IMR-90 (cell line): ENCODE measurements at regions not wholly inside any gene's neighbourhood (a gene's known extent, or its start where the extent isn't known, plus 50 kb on each side); places are given as distances from the start of the nearest gene placed in this dataset.
A peak's percentile ranks its signal among the peaks of the same experiment; 100 is the strongest.

ENCODE experiments used
- ATAC-seq: fragments of 200-7000 bp; cut with Tn5 transposase; 2 replicates; pipeline ENCODE4 v1.9.1; 2020; ENCODE audit warnings: low read depth, mild to moderate bottlenecking, moderate library complexity
- BruUV-seq: library from RNA; stranded (reverse); fragments of 400-500 nt; replicated peaks from 2 replicates; lab custom pipeline; 2021; lab: Mats Ljungman, UMichigan
- CTCF ChIA-PET: fragments of 300-600 bp; formaldehyde crosslinking; extraction: SDS; loops from one replicate; lab custom pipeline; 2021; ENCODE audit warnings: antibody characterized with exemption; lab: Yijun Ruan, JAX
- POLR2A ChIA-PET: fragments of 300-600 bp; sonication (Branson Sonifier 250); formaldehyde crosslinking; loops from one replicate; lab custom pipeline; 2022; ENCODE audit warnings: antibody characterized with exemption; ENCODE audit not compliant: unreplicated experiment; lab: Charles Lee
- DNase-seq: peaks from one replicate; pipeline ENCODE4 v3.0.0; 2013
- H2AFZ ChIP-seq: replicated peaks from 2 replicates; pipeline ENCODE3; 2013; ENCODE audit warnings: low read length, mild to moderate bottlenecking; ENCODE audit not compliant: poor library complexity
- H2AK5ac ChIP-seq: 2 replicates; pipeline ENCODE4 v1.6.1; 2013; ENCODE audit warnings: low read depth, low read length, inconsistent platforms
- H2AK9ac ChIP-seq: replicated peaks from 2 replicates; pipeline ENCODE3; 2013; ENCODE audit warnings: mild to moderate bottlenecking, low read depth, low read length, moderate library complexity; ENCODE audit not compliant: poor library complexity
- H2BK120ac ChIP-seq: 2 replicates; pipeline ENCODE4 v1.6.1; 2013; ENCODE audit warnings: low read depth, low read length, inconsistent platforms
- H2BK15ac ChIP-seq: 3 replicates; pipeline ENCODE4 v1.6.1; 2013; ENCODE audit warnings: low read depth, low read length, inconsistent platforms
- H2BK20ac ChIP-seq: 2 replicates; pipeline ENCODE4 v1.6.1; 2013; ENCODE audit warnings: low read depth, mild to moderate bottlenecking, inconsistent platforms, low read length, moderate library complexity
- H2BK5ac ChIP-seq: 2 replicates; pipeline ENCODE4 v1.6.1; 2013; ENCODE audit warnings: mild to moderate bottlenecking, low read depth, low read length, inconsistent platforms; ENCODE audit not compliant: poor library complexity, severe bottlenecking
- H3K14ac ChIP-seq: replicated peaks from 2 replicates; pipeline ENCODE4 v1.6.1; 2013; ENCODE audit warnings: low read depth, low read length, inconsistent platforms
- H3K18ac ChIP-seq: 2 replicates; pipeline ENCODE4 v1.6.1; 2013; ENCODE audit warnings: low read depth, low read length, control low read depth
- H3K23ac ChIP-seq: 2 replicates; pipeline ENCODE4 v1.6.1; 2013; ENCODE audit warnings: low read depth, low read length, inconsistent platforms
- H3K27ac ChIP-seq: 2 replicates; pipeline ENCODE4 v1.5.1; 2013; ENCODE audit warnings: mild to moderate bottlenecking, control low read depth, low read length; ENCODE audit not compliant: insufficient read depth
- H3K27me3 ChIP-seq: 2 replicates; pipeline ENCODE4 v1.6.1; 2013; ENCODE audit warnings: low read length; ENCODE audit not compliant: control insufficient read depth, insufficient read depth
- H3K36me3 ChIP-seq: 2 replicates; pipeline ENCODE4 v1.6.1; 2013; ENCODE audit warnings: low read length, mixed read lengths; ENCODE audit not compliant: control insufficient read depth, insufficient read depth
- H3K4ac ChIP-seq: 2 replicates; pipeline ENCODE4 v1.6.1; 2013; ENCODE audit warnings: low read depth, low read length, inconsistent platforms
- H3K4me1 ChIP-seq: 2 replicates; pipeline ENCODE4 v1.6.1; 2013; ENCODE audit warnings: low read length, mixed read lengths; ENCODE audit not compliant: control insufficient read depth, insufficient read depth
- H3K4me2 ChIP-seq: 2 replicates; pipeline ENCODE4 v1.6.1; 2013; ENCODE audit warnings: low read depth, mild to moderate bottlenecking, control low read depth, low read length, moderate library complexity
- H3K4me3 ChIP-seq: 2 replicates; pipeline ENCODE4 v1.5.1; 2013; ENCODE audit warnings: low read depth, mild to moderate bottlenecking, control low read depth, low read length, moderate library complexity; ENCODE audit not compliant: insufficient read depth
- H3K56ac ChIP-seq: 2 replicates; pipeline ENCODE4 v1.6.1; 2013; ENCODE audit warnings: low read length, inconsistent platforms; ENCODE audit not compliant: insufficient read depth; ENCODE audit errors: extremely low read depth
- H3K79me1 ChIP-seq, 2 experiments: 2 replicates each; pipeline ENCODE4 v1.6.1; 2013; ENCODE audit warnings: low read length in 2 of 2, inconsistent platforms in 1 of 2, low read depth in 1 of 2
- H3K9ac ChIP-seq: 2 replicates; pipeline ENCODE4 v1.6.1; 2013; ENCODE audit warnings: low read depth, low read length, control low read depth
- H3K9me1 ChIP-seq: 2 replicates; pipeline ENCODE4 v1.6.1; 2013; ENCODE audit warnings: low read length, inconsistent platforms; ENCODE audit not compliant: insufficient read depth
- H3K9me3 ChIP-seq: 2 replicates; pipeline ENCODE4 v1.6.1; 2013; ENCODE audit warnings: low read length; ENCODE audit not compliant: control insufficient read depth, insufficient read depth
- H4K20me1 ChIP-seq: 2 replicates; pipeline ENCODE4 v1.6.1; 2013; ENCODE audit warnings: low read length, inconsistent platforms; ENCODE audit not compliant: insufficient read depth
- H4K5ac ChIP-seq: 2 replicates; pipeline ENCODE4 v1.6.1; 2013; ENCODE audit warnings: mild to moderate bottlenecking, low read depth, low read length, control low read depth
- H4K8ac ChIP-seq, 2 experiments: 2 replicates each; pipeline ENCODE4 v1.6.1; 2013; ENCODE audit warnings: low read depth in 2 of 2, low read length in 2 of 2, control low read depth in 1 of 2, inconsistent platforms in 1 of 2
- H4K91ac ChIP-seq: 2 replicates; pipeline ENCODE4 v1.6.1; 2013; ENCODE audit warnings: low read depth, low read length, inconsistent platforms; ENCODE audit not compliant: insufficient read depth
- BHLHE40 ChIP-seq: fragments of 150-350 bp; IDR thresholded peaks from 2 replicates; pipeline ENCODE4 v1.6.1; 2016; ENCODE audit warnings: mild to moderate bottlenecking, low read depth, low read length
- FOS ChIP-seq: fragments of 150-350 bp; IDR thresholded peaks from 2 replicates; pipeline ENCODE4 v1.6.1; 2016; ENCODE audit warnings: low read depth, low read length
- MAFK ChIP-seq: IDR thresholded peaks from 2 replicates; pipeline ENCODE4 v1.6.1; 2012; ENCODE audit warnings: low read depth, low read length, improper control_type of control experiment
- MAZ ChIP-seq: IDR thresholded peaks from 2 replicates; pipeline ENCODE4 v1.6.1; 2012; ENCODE audit warnings: low read depth, mild to moderate bottlenecking, low read length, improper control_type of control experiment, moderate library complexity, borderline replicate concordance
- POLR2A ChIP-seq: IDR thresholded peaks from 2 replicates; pipeline ENCODE4 v1.6.1; 2012; ENCODE audit warnings: mild to moderate bottlenecking, low read depth, low read length
- RAD21 ChIP-seq: IDR thresholded peaks from 2 replicates; pipeline ENCODE4 v1.6.1; 2012; ENCODE audit warnings: low read length, improper control_type of control experiment
- RCOR1 ChIP-seq: IDR thresholded peaks from 2 replicates; pipeline ENCODE4 v1.6.1; 2012; ENCODE audit warnings: mild to moderate bottlenecking, low read length, improper control_type of control experiment; ENCODE audit not compliant: insufficient replicate concordance
- RFX5 ChIP-seq: IDR thresholded peaks from 2 replicates; pipeline ENCODE4 v1.8.0; 2012; ENCODE audit warnings: low read depth, mild to moderate bottlenecking, low read length, moderate library complexity
- SMC3 ChIP-seq: fragments of 150-350 bp; IDR thresholded peaks from 2 replicates; pipeline ENCODE4 v1.6.1; 2016; ENCODE audit warnings: low read depth, mild to moderate bottlenecking, antibody characterized with exemption, low read length, moderate library complexity
- whole genome bisulfite sequencing, 2 experiments: methylation state at CpG; one replicate each; pipeline versions ENCODE4 v1.1.5 to v1.1.7; 2013; ENCODE audit warnings: missing lambda C conversion rate in 2 of 2; ENCODE audit not compliant: insufficient read length in 1 of 2; ENCODE audit errors: extremely low coverage in 2 of 2; 5-methylcytosine and 5-hydroxymethylcytosine counted together
- dilution Hi-C: fragments of 300-500 bp; cut with HindIII; formaldehyde crosslinking; loops from one replicate; pipeline ENCODE4 v1.14.3; 2018; ENCODE audit warnings: low sequenced_read_pairs; ENCODE audit not compliant: unreplicated experiment
- in situ Hi-C: fragments of 300-500 bp; cut with MboI; formaldehyde crosslinking; loops from 3 replicates; pipeline ENCODE4 v1.14.3; 2019; ENCODE audit warnings: low sequenced_read_pairs, inconsistent platforms, mixed read lengths
- intact Hi-C: fragments of 100-400 bp; cut with micrococcal nuclease; formaldehyde crosslinking; loops from 2 replicates; pipeline ENCODE4 v1.10.0; 2022
- TF ChIP-seq, protein P1 (sequence below): fragments of 150-350 bp; IDR thresholded peaks from 2 replicates; pipeline ENCODE4 v1.6.1; 2017; ENCODE audit warnings: mild to moderate bottlenecking, antibody characterized with exemption, low read length, low read depth
- TF ChIP-seq, protein P2 (sequence below): fragments of 150-350 bp; IDR thresholded peaks from 2 replicates; pipeline ENCODE4 v1.6.1; 2016; ENCODE audit warnings: low read depth, mild to moderate bottlenecking, low read length, moderate library complexity, borderline replicate concordance

DNA sequence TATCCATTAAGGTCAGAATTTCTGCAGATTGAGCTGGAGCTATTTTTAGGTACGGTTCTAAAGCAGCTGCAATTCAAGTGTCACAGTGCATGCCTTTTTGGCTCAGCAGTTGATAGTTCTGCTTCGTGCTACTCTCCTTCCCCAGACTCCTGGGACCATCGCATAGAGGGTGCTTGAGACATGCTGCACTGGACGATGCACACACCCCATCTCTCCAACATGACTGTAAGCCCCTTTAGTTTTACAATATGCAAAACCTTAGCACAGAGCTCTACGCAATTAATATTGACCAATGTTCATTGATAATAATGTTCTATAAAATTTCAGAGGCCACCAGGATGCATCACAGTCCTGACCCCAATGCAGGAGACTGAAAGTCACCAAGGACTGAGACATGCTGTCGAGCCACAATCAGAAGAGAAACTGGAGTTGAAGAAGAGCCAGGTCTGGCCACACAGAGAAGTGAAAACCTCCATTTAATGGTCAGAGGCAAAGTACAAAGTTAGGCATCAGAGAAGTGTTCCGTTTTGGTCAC is 120.9 kb upstream of the ZC3H12C start:
- peaks cover 3% of the 10 kb centered on the region; the same call in 1 of the 2 replicates for H3K4me1 ChIP-seq
- no peak overlapping the region for H3K18ac ChIP-seq
- DNase-seq (peak; percentile 9), ATAC-seq (no peak)
- H4K20me1 ChIP-seq: no peaks in the 10 kb centered on the region
- dilution Hi-C loops (no loop called here), intact Hi-C loops (no loop called here), in situ Hi-C loops (loop anchor here (25.0 kb wide), 1 partner anchor 215 kb away; no protein-coding TSS in a partner anchor)
- no peak overlapping the region for H3K9ac ChIP-seq
- peak overlapping the region; percentile 9; the same call in 1 of the 2 replicates for H2BK20ac ChIP-seq
- no peak overlapping the region; the same call in 1 of the 2 replicates for H2BK120ac ChIP-seq
- no peak overlapping the region for H3K4me2 ChIP-seq
- no peaks in the 10 kb centered on the region for H3K27me3 ChIP-seq
- H2AK5ac ChIP-seq: no peak overlapping the region; the same call in 1 of the 2 replicates
- no peaks in the 10 kb centered on the region for H3K9me1 ChIP-seq
- BruUV-seq: no TSS peak
- no peaks in the 10 kb centered on the region for H3K9me3 ChIP-seq
- ChIA-PET CTCF (no interaction called here), POLR2A (no interaction called here)
- no peak overlapping the region for H3K56ac ChIP-seq
- H3K23ac ChIP-seq: no peak overlapping the region
- TF ChIP-seq RAD21: no peak
- TF ChIP-seq, protein P1, sequence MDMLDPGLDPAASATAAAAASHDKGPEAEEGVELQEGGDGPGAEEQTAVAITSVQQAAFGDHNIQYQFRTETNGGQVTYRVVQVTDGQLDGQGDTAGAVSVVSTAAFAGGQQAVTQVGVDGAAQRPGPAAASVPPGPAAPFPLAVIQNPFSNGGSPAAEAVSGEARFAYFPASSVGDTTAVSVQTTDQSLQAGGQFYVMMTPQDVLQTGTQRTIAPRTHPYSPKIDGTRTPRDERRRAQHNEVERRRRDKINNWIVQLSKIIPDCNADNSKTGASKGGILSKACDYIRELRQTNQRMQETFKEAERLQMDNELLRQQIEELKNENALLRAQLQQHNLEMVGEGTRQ: no peak
- TF ChIP-seq FOS: no peak
- TF ChIP-seq BHLHE40: no peak
- no peak for TF ChIP-seq MAFK
- TF ChIP-seq RFX5: no peak
- TF ChIP-seq SMC3: no peak
- TF ChIP-seq POLR2A: no peak
- TF ChIP-seq, protein P2, sequence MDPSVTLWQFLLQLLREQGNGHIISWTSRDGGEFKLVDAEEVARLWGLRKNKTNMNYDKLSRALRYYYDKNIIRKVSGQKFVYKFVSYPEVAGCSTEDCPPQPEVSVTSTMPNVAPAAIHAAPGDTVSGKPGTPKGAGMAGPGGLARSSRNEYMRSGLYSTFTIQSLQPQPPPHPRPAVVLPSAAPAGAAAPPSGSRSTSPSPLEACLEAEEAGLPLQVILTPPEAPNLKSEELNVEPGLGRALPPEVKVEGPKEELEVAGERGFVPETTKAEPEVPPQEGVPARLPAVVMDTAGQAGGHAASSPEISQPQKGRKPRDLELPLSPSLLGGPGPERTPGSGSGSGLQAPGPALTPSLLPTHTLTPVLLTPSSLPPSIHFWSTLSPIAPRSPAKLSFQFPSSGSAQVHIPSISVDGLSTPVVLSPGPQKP: no peak
- TF ChIP-seq MAZ: no peak
- TF ChIP-seq RCOR1: no peak
- 0 out of 2 replicates have a peak overlapping the region, but pooled peaks have one; percentile 0 for H3K14ac ChIP-seq
- H4K8ac ChIP-seq: no peak overlapping the region; a peak in 1 of 4 replicates
- no peak overlapping the region for H2BK5ac ChIP-seq
- WGBS, 2 experiments: no CpG with 5 or more reads among the region's 7 CpGs
- no peak overlapping the region for H3K27ac ChIP-seq
- H3K4ac ChIP-seq: no peak overlapping the region
- no peaks in the 10 kb centered on the region for H3K79me1 ChIP-seq
- H4K5ac ChIP-seq: no peak overlapping the region
- no peaks in the 10 kb centered on the region for H3K36me3 ChIP-seq
- H3K4me3 ChIP-seq: no peak overlapping the region
- no peak overlapping the region for H4K91ac ChIP-seq
- no peak overlapping the region for H2AK9ac ChIP-seq
- H2AFZ ChIP-seq: no peak overlapping the region
- H2BK15ac ChIP-seq: 0 out of 3 replicates have a peak overlapping the region, but pooled peaks have one; percentile 2
